Neural cell (in vitro differentiated cells): ENCODE measurements at regions not wholly inside any gene's neighbourhood (a gene's known extent, or its start where the extent isn't known, plus 50 kb on each side); places are given as distances from the start of the nearest gene placed in this dataset.

ENCODE experiments used
- H2AFZ ChIP-seq: fragments of 200-600, 300-800 bp; sonication (generic), shearing (Covaris generic); 2 replicates; pipeline ENCODE4 v1.6.0; 2014; ENCODE audit warnings: low read depth, mild to moderate bottlenecking, antibody characterized with exemption, low read length, moderate library complexity
- H3F3A ChIP-seq: fragments of 200-600 bp; shearing (Covaris generic); 2 replicates; pipeline ENCODE4 v1.6.1; 2016; ENCODE audit warnings: mild to moderate bottlenecking, moderate library complexity, mixed read lengths, antibody characterized with exemption, low read length; ENCODE audit not compliant: insufficient read depth, poor library complexity, severe bottlenecking
- H3K27ac ChIP-seq: fragments of 200-600, 300-800 bp; sonication (generic), shearing (Covaris generic); 2 replicates; pipeline ENCODE4 v1.5.1; 2014; ENCODE audit warnings: mild to moderate bottlenecking, low read length, moderate library complexity
- H3K27me3 ChIP-seq: fragments of 300-800, 200-600 bp; sonication (generic), shearing (Covaris generic); 2 replicates; pipeline ENCODE4 v1.6.0; 2014; ENCODE audit warnings: mild to moderate bottlenecking, low read depth, low read length, moderate library complexity; ENCODE audit not compliant: insufficient read depth
- H3K36me3 ChIP-seq: fragments of 300-800, 200-600 bp; sonication (generic), shearing (Covaris generic); 2 replicates; pipeline ENCODE4 v1.5.1; 2014; ENCODE audit warnings: mild to moderate bottlenecking, antibody characterized with exemption, low read length, moderate library complexity; ENCODE audit not compliant: insufficient read depth
- H3K4me2 ChIP-seq: fragments of 300-800, 200-600 bp; sonication (generic), shearing (Covaris generic); 2 replicates; pipeline ENCODE4 v1.6.0; 2014; ENCODE audit warnings: mild to moderate bottlenecking, low read length
- H3K4me3 ChIP-seq: fragments of 300-800, 200-600 bp; sonication (generic), shearing (Covaris generic); 2 replicates; pipeline ENCODE4 v1.5.1; 2014; ENCODE audit warnings: mild to moderate bottlenecking, low read length, moderate library complexity
- H3K79me2 ChIP-seq: fragments of 200-600 bp; shearing (Covaris generic); replicated peaks from 2 replicates; pipeline ENCODE4 v1.6.0; 2014; ENCODE audit warnings: mild to moderate bottlenecking, low read length, moderate library complexity; ENCODE audit not compliant: insufficient read depth
- H3K9ac ChIP-seq: fragments of 300-800, 200-600 bp; sonication (generic), shearing (Covaris generic); 2 replicates; pipeline ENCODE4 v1.6.1; 2016; ENCODE audit warnings: mild to moderate bottlenecking, low read length, mixed read lengths
- H3K9me2 ChIP-seq: fragments of 200-600 bp; shearing (Covaris generic); 2 replicates; pipeline ENCODE4 v1.6.1; 2016; ENCODE audit warnings: mild to moderate bottlenecking, low read length, mixed read lengths; ENCODE audit not compliant: insufficient read depth
- H3K9me3 ChIP-seq: fragments of 200-600, 300-800 bp; sonication (generic), shearing (Covaris generic); 2 replicates; pipeline ENCODE4 v1.6.1; 2016; ENCODE audit warnings: mild to moderate bottlenecking, mixed run types, low read length, moderate library complexity, mixed read lengths
- H4K20me1 ChIP-seq: fragments of 200-600 bp; shearing (Covaris generic); 2 replicates; pipeline ENCODE4 v1.6.1; 2016; ENCODE audit warnings: mild to moderate bottlenecking, mixed run types; ENCODE audit not compliant: insufficient read depth
- EP300 ChIP-seq: fragments of 450-650 bp; conservative IDR thresholded peaks from 2 replicates; pipeline ENCODE4 v1.6.1; 2014; ENCODE audit warnings: antibody characterized with exemption, mild to moderate bottlenecking, moderate library complexity; ENCODE audit not compliant: poor library complexity, severe bottlenecking
- EZH2 ChIP-seq: fragments of 200-600, 300-800 bp; shearing (Covaris generic), sonication (generic); IDR thresholded peaks from 2 replicates; pipeline ENCODE4 v1.6.1; 2014; ENCODE audit warnings: antibody characterized with exemption, low read length, borderline replicate concordance, mild to moderate bottlenecking; ENCODE audit not compliant: insufficient read depth, poor library complexity, severe bottlenecking
- MXI1 ChIP-seq: fragments of 450-650 bp; conservative IDR thresholded peaks from 2 replicates; pipeline ENCODE4 v1.6.1; 2014; ENCODE audit warnings: antibody characterized with exemption, mild to moderate bottlenecking; ENCODE audit not compliant: poor library complexity, severe bottlenecking
- POLR2AphosphoS5 ChIP-seq: IDR thresholded peaks from 2 replicates; pipeline ENCODE4 v1.6.1; 2012
- RAD21 ChIP-seq: fragments of 450-650 bp; conservative IDR thresholded peaks from 2 replicates; pipeline ENCODE4 v1.6.1; 2014; ENCODE audit warnings: antibody characterized with exemption, mild to moderate bottlenecking, moderate library complexity
- SMC3 ChIP-seq: fragments of 450-650 bp; conservative IDR thresholded peaks from 2 replicates; pipeline ENCODE4 v1.6.1; 2014; ENCODE audit warnings: antibody characterized with exemption, mild to moderate bottlenecking, moderate library complexity; ENCODE audit not compliant: poor library complexity
- TAF1 ChIP-seq: IDR thresholded peaks from 2 replicates; pipeline ENCODE4 v1.6.1; 2012; ENCODE audit warnings: low read depth
- TF ChIP-seq, protein P1 (sequence below): fragments of 450-650 bp; IDR thresholded peaks from 2 replicates; pipeline ENCODE4 v1.5.1; 2014; ENCODE audit warnings: antibody characterized with exemption, mild to moderate bottlenecking, moderate library complexity; ENCODE audit not compliant: poor library complexity, severe bottlenecking
- TF ChIP-seq, protein P2 (sequence below): IDR thresholded peaks from 2 replicates; pipeline ENCODE4 v1.6.1; 2012; ENCODE audit warnings: borderline replicate concordance

DNA sequence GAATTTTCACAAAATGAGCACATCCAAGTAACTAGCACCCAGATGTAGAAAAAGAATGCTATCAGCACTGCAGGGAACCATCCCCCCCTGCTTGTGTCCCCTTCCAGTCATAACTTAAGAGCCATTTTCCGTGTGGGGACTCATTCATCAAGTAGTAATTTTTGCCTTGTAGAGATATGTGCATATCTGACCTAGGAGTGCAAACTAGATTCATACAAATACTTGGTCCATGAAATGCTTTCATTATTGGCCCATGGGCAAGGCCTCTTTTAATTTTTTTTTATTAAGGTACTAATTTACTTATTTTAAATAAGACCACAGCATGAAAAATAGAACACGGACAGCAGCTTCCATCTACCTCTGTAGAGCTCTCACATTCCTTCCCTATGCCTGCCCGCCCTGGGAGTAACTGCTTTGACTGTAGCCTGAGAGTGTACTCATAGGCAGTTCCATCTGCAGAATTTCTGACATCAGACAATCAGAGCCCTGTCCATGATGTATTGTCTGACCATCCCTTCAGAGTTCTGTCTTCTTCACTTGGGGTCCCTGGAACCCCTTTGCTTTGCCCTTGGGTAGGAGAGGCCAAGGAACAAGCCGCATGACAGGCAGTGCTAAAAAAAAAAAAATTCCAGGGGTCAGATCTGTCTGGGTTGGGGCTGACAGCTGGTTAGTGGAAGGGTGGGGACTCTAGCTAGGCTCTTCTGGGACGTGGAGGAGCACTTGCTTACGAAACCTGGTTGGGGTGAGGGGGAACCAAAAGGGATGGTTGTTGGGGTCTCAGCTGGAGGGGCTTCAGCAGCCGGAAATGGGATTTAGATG is 131.7 kb downstream of the C12orf75 start:
- Histone ChIP-seq H3K4me3 (no peak overlapping the region), H3F3A (no peaks in the 10 kb centered on the region), H3K4me2 (no peak overlapping the region), H2AFZ (no peak overlapping the region), H3K9ac (no peak overlapping the region), H3K36me3 (no peaks in the 10 kb centered on the region), H3K27ac (no peak overlapping the region), H3K9me3 (no peaks in the 10 kb centered on the region), H3K79me2 (no peaks in the 10 kb centered on the region), H3K9me2 (no peaks in the 10 kb centered on the region), H3K27me3 (no peaks in the 10 kb centered on the region), H4K20me1 (no peaks in the 10 kb centered on the region)
- TF ChIP-seq RAD21 (no peak), EZH2 (no peak), MXI1 (no peak), TAF1 (no peak), EP300 (no peak), POLR2AphosphoS5 (no peak)
- TF ChIP-seq, protein P1, sequence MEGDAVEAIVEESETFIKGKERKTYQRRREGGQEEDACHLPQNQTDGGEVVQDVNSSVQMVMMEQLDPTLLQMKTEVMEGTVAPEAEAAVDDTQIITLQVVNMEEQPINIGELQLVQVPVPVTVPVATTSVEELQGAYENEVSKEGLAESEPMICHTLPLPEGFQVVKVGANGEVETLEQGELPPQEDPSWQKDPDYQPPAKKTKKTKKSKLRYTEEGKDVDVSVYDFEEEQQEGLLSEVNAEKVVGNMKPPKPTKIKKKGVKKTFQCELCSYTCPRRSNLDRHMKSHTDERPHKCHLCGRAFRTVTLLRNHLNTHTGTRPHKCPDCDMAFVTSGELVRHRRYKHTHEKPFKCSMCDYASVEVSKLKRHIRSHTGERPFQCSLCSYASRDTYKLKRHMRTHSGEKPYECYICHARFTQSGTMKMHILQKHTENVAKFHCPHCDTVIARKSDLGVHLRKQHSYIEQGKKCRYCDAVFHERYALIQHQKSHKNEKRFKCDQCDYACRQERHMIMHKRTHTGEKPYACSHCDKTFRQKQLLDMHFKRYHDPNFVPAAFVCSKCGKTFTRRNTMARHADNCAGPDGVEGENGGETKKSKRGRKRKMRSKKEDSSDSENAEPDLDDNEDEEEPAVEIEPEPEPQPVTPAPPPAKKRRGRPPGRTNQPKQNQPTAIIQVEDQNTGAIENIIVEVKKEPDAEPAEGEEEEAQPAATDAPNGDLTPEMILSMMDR: no peak

- Histone ChIP-seq H3K4me2 (no peak overlapping the region), H4K20me1 (no peaks in the 10 kb centered on the region), H3K27ac (no peak overlapping the region), H3K9me3 (no peaks in the 10 kb centered on the region), H3K9me2 (no peaks in the 10 kb centered on the region), H3K79me2 (no peaks in the 10 kb centered on the region), H3K27me3 (no peaks in the 10 kb centered on the region), H3K9ac (no peak overlapping the region), H2AFZ (no peak overlapping the region), H3F3A (no peaks in the 10 kb centered on the region), H3K4me3 (no peak overlapping the region), H3K36me3 (no peaks in the 10 kb centered on the region)
- TF ChIP-seq MXI1 (no peak), EP300 (no peak), EZH2 (no peak), TAF1 (no peak), RAD21 (no peak), POLR2AphosphoS5 (no peak), SMC3 (no peak)
- TF ChIP-seq, protein P2, sequence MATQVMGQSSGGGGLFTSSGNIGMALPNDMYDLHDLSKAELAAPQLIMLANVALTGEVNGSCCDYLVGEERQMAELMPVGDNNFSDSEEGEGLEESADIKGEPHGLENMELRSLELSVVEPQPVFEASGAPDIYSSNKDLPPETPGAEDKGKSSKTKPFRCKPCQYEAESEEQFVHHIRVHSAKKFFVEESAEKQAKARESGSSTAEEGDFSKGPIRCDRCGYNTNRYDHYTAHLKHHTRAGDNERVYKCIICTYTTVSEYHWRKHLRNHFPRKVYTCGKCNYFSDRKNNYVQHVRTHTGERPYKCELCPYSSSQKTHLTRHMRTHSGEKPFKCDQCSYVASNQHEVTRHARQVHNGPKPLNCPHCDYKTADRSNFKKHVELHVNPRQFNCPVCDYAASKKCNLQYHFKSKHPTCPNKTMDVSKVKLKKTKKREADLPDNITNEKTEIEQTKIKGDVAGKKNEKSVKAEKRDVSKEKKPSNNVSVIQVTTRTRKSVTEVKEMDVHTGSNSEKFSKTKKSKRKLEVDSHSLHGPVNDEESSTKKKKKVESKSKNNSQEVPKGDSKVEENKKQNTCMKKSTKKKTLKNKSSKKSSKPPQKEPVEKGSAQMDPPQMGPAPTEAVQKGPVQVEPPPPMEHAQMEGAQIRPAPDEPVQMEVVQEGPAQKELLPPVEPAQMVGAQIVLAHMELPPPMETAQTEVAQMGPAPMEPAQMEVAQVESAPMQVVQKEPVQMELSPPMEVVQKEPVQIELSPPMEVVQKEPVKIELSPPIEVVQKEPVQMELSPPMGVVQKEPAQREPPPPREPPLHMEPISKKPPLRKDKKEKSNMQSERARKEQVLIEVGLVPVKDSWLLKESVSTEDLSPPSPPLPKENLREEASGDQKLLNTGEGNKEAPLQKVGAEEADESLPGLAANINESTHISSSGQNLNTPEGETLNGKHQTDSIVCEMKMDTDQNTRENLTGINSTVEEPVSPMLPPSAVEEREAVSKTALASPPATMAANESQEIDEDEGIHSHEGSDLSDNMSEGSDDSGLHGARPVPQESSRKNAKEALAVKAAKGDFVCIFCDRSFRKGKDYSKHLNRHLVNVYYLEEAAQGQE: no peak
- TF ChIP-seq, protein P1: no peak
Observed at GRCh38 chr12:105462831-105463230, 132.3 kb downstream of the C12orf75 start.
